Cardiac fibroblast (primary cell): ENCODE measurements at regions not wholly inside any gene's neighbourhood (a gene's known extent, or its start where the extent isn't known, plus 50 kb on each side); places are given as distances from the start of the nearest gene placed in this dataset.

Experiments used
- DNase-seq, 2 donors: peaks; one replicate each; pipeline versions ENCODE4 v3.0.0 to v3.0.0-alpha.2; 2010; ENCODE audit warnings: low read depth in 2 of 2
- H3K4me3 ChIP-seq, 2 donors: replicated peaks in 1 of 2; 1 replicate in 1 of 2; 2 replicates in 1 of 2; pipeline ENCODE4 v1.5.1; 2011; ENCODE audit warnings: low read depth in 2 of 2, low read length in 2 of 2, mild to moderate bottlenecking in 2 of 2, moderate library complexity in 1 of 2
- TF ChIP-seq, protein P1 (sequence below): IDR thresholded peaks from one replicate; pipeline ENCODE4 v1.5.1; 2011; ENCODE audit warnings: low read depth, mild to moderate bottlenecking, low read length, inconsistent platforms

DNA sequence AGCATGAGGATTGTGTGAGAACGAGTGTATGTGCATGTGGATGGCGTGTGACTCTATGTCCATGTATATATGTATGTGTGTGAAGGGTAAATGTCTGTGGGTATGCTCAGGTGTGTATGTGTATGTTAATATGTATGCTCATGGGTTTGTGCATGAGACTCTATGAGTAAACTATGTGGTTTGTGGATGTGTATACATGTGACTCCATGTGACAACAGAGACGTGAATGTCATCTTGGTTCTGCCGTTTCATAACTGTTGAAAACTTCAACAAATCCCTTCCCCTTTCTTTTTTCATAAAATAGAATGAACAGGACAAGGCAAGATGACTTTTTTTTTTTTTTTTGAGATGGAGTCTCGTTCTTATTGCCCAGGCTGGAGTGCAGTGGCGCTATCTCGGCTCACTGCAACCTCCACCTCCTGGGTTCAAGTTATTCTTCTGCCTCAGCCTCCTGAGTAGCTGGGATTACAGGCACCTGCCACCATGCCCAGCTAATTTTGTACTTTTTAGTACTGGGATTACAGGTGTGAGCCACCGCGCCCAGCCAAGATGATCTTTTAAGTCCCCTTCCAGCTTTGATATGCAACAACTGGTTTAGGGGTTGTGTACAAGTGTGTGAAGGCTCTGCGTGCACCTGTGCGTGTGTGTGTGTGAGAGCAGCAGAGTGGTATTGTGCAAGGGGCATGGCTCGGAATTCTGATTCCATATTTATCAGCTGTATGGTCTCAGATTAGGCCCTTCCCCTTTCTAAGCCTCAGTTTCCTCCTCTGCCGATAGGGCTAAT is 106.3 kb downstream of the EBNA1BP2 start:
- no peak overlapping the region for H3K4me3 ChIP-seq
- no peak for DNase-seq
- TF ChIP-seq, protein P1, sequence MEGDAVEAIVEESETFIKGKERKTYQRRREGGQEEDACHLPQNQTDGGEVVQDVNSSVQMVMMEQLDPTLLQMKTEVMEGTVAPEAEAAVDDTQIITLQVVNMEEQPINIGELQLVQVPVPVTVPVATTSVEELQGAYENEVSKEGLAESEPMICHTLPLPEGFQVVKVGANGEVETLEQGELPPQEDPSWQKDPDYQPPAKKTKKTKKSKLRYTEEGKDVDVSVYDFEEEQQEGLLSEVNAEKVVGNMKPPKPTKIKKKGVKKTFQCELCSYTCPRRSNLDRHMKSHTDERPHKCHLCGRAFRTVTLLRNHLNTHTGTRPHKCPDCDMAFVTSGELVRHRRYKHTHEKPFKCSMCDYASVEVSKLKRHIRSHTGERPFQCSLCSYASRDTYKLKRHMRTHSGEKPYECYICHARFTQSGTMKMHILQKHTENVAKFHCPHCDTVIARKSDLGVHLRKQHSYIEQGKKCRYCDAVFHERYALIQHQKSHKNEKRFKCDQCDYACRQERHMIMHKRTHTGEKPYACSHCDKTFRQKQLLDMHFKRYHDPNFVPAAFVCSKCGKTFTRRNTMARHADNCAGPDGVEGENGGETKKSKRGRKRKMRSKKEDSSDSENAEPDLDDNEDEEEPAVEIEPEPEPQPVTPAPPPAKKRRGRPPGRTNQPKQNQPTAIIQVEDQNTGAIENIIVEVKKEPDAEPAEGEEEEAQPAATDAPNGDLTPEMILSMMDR = no peak

DNA sequence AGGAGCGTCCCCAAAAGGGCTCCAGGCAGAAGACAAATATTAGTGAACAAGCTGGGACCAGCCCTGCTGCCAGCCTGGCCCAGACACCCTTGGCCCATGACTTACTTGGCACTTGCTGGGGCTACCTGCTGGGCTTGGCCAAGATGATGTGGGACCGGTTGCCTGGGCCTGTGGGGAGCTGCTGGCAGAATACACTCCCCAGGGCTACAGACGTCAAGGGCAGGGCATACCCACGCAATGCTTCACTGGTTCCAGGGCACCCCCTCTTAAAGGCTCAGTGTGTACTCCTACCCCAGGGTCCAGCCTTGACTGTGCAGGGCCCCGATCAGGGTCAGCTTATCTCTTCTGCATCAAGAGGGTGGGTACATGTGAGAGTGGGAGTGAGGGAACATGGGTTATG is 106.5 kb upstream of the SLC2A1 start:
- TF ChIP-seq, protein P1 = no peak
- DNase-seq = no peak

DNA sequence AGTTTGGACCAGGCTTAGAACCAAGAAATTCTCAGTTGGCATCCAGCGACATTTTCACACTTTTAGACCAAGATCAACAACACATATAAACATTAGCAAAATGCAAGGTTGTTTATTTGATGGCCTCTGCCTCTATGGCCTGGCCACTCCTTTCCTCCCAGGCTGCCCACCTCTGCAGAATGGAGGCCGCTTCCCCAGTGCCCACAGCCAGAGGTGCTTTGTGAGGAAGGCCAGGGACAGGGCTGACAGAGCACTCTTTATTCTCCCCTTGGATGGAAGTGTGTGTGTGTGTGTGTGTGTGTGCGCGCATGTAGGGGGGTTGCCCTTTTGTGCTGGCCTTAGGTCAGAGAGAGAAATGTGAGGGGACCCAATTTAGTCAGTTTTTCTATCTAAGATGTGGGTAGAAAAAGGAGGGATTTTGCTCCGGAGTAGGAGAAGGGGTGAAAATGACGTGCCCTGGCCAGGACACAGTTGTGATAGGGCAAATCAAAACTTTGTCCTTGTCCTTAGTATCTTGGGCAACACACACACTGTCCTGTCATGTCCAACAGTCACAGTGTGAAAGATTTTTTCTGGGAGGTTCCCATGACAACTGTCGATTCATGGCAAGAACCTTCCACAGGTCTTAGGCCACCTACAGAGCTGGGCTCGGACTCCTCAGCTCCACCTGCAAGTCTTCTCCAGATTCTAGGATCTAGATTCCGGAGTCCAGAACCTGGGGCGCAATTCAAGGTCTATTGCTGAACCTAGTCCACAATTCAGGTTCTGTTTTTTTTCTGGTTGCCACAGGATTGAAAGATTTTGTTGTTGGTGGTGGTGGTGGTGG is 104.9 kb upstream of the SLC2A1 start:
- TF ChIP-seq, protein P1 = no peak
- no peak for DNase-seq
- no peak overlapping the region for H3K4me3 ChIP-seq

More for the DNA sequence above, 106.5 kb upstream of the SLC2A1 start:
- H3K4me3 ChIP-seq = no peak overlapping the region

DNA sequence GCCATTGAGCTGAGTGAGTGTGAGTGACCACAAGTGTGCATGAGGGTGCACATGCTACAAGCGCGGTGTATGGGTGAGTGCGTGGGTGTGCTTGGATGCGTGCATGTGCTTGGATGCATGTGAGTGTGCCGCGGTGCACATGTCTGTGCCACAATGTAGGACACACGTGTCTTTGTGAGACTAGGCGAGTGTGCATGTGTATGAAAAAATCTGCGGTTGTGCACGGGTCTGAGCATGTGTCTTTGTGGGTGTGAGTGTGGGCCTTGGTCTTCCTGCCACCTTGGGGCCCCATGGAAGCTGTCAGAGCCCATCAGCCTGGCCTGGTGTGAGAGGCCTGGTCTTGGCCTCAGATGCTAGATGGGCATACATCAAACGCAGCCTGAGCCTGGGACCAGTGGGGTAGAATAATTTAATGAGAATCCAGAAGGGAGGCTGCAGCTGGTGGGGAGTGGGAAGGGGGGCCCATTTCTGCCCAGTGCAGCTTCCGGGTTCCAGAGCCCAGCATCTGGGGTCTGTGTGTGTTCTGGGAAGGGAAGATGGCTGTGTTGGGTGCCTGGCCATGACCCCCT is 103.9 kb upstream of the SLC2A1 start:
- TF ChIP-seq, protein P1 = no peak

DNA sequence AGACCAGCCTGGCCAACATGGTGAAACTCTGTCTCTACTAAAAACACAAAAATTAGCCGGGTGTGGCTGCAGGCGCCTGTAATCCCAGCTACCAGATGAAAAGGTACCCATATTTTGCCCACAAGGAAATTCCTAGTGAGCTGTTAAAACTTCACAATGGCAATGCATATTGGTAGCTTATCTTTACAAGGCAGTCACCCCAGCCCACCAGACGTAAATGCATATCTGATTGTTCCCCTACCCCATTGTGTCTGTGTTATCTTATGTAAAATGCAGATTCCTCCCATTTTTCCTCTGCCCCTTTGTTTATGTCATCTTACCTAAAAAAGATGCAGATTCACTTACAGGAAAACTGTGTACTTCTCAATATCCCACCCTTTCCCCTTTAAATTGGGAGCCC is 103.1 kb upstream of the SLC2A1 start:
- TF ChIP-seq, protein P1 = no peak
- H3K4me3 ChIP-seq = no peak overlapping the region
- DNase-seq = no peak

More for the DNA sequence above, 103.9 kb upstream of the SLC2A1 start:
- no peak for DNase-seq
- H3K4me3 ChIP-seq = no peak overlapping the region

DNA sequence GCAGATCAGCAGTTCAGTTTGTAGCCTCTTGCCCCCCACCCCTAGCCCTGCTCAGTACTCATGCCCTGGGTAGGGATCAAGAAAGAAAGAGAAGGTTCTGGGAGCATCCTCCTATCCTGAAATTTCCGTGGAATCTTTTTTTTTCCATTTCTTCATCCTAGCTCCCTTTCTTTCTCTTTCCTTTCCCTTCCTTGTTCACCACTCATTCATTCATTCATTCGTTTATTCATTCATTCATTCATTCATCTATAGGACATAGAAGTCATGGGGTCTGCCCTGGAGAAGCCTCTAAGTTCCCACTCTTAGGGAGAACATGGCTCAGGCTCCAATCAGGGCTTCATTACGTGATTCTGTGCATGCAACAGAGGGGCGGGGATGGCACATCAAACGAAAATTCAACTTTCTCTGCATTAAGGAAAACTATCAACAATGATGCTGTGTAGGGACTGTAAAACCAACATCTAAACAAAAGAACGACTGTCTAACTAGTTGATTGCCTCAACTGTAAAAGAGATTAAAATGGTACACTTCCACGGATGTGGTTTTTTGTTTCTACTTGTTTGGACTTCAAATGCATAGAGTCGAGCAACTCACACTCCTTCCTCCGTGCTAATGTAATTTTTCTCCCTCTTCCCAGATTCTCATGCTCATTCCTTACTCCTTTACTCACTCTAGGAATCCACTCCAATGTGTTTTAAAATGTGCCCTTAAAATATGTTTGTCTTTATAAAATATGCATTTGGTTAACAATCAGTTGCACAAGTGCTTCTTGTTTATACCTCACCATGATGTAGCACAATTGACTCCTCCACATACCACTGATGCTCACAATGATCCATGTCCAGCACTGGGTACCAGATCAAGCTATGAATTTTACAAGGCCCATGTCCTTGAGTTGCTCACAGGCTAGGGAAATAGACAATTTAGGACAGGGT is 101.2 kb upstream of the SLC2A1 start:
- no peak for DNase-seq

More for the DNA sequence above, 101.2 kb upstream of the SLC2A1 start:
- H3K4me3 ChIP-seq = no peak overlapping the region
- TF ChIP-seq, protein P1 = no peak
